Kidney tubule cell (primary cell): ENCODE measurements at regions not wholly inside any gene's neighbourhood (a gene's known extent, or its start where the extent isn't known, plus 50 kb on each side); places are given as distances from the start of the nearest gene placed in this dataset.

Experiments used
- DNase-seq: peaks from one replicate; pipeline ENCODE4 v3.0.0-alpha.2; 2018; ENCODE audit warnings: low spot score

DNA sequence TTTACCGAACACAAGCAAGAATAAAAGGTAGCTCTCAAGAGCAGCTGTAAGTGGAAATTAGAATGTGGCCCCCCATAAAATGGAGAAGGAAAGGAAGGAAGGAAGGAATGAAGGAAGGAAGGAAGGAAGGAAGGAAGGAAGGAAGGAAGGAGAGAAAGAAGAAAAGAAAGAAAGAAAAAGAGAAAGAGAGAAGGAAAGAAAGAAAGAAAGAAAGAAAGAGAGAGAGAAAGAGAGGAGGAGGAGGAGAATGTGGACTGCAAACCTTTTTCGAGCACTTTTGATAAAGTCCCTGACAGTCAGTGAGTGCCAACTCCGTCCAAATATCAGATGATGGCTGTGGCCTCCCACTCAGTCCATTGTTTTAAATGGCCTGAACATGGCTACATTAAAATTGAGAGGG is 53.8 kb upstream of the SNX2 start:
- no peak for DNase-seq

DNA sequence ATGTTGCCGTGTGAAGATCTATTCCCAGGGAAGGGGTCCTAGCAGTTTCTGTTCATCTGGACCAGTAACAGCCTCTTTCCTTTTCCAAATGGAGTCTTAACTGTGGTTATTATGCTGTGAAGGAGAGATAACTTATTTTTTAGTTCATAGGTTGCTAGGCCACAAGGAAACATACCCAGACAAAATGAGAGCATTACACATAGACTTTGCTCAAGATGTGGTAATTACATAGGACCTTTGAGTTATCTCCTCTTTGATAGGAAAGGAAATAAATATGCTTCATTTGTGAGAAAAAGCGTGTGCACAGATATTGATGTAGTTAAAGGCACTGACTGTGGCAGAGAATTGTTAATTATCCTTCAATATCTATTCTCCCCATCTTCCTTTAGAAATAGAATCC is 52.5 kb upstream of the SNX2 start:
- no peak for DNase-seq

DNA sequence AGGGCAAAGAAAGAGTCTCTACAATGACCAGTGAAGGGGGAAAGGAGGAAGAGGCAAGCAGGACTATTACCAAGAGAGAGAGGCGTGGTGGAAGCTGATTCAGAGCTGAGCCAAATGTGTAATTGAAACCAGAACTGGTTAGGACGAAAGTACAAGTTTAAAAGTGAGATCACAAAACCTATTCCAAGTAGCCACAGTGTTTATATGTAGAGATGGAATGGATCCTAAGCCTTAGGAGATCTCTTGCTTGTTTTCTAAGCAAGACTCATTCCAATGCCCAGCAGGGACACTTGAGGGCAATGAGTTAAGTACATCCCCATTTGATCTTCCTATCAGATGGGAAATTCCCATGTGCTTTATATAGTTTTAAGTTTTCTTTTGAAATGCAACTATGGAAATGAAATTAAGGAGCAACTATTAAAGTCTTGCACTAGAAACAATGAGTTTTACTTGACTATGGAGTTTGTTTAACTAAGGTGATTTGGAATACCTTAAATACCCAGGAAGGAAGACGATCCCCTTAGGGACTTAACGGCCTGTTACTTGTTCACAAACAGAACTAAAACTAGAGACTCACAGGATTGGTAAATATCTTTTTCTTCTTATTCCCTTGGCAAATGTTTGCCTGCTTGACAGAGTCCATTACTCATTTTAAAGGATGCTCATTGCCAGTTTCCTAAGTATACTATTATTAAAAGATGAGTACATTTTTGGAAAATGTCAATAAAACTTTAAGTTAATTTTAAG is 51.1 kb upstream of the SNX2 start:
- peak; percentile 18 for DNase-seq
